Upper lobe of left lung (tissue), 6 donors: ENCODE measurements at regions not wholly inside any gene's neighbourhood (a gene's known extent, or its start where the extent isn't known, plus 50 kb on each side); places are given as distances from the start of the nearest gene placed in this dataset.
A peak's percentile ranks its signal among the peaks of the same experiment; 100 is the strongest.

Experiments used
- ATAC-seq, 2 donors: fragments of 200-7000 bp; cut with Tn5 transposase; one replicate each; pipeline ENCODE4 v1.9.1; 2022; ENCODE audit warnings: mild to moderate bottlenecking in 2 of 2, moderate library complexity in 2 of 2; ENCODE audit not compliant: low FRiP score in 2 of 2
- DNase-seq, 2 donors: peaks; one replicate each; pipeline ENCODE4 v3.0.0-alpha.2; 2019 to 2020
- H3K27ac ChIP-seq, 4 donors: fragments of 200-600 bp; sonication (generic); one replicate each; pipeline ENCODE4 v1.5.1; 2016 to 2019
- H3K27me3 ChIP-seq, 4 donors: fragments of 200-600 bp; sonication (generic); one replicate each; pipeline ENCODE4 v1.5.1; 2017 to 2019
- H3K36me3 ChIP-seq, 4 donors: fragments of 200-600 bp; sonication (generic); one replicate each; pipeline ENCODE4 v1.5.1; 2016 to 2019
- H3K4me1 ChIP-seq, 4 donors: fragments of 200-600 bp; sonication (generic); one replicate each; pipeline ENCODE4 v1.5.1; 2018 to 2019
- H3K4me3 ChIP-seq, 4 donors: fragments of 200-600 bp; sonication (generic); one replicate each; pipeline ENCODE4 v1.5.1; 2017 to 2019; ENCODE audit warnings: mild to moderate bottlenecking in 2 of 4, moderate library complexity in 1 of 4
- H3K9me3 ChIP-seq, 4 donors: fragments of 200-600 bp; sonication (generic); one replicate each; pipeline ENCODE4 v1.5.1; 2018 to 2019
- EP300 ChIP-seq, 4 donors: sonication (generic); formaldehyde crosslinking; IDR thresholded peaks; one replicate each; pipeline ENCODE4 v1.5.1; 2017; ENCODE audit warnings: antibody characterized with exemption in 4 of 4, control low read depth in 2 of 4
- POLR2A ChIP-seq, 4 donors: fragments of 450-650 bp; IDR thresholded peaks; one replicate each; pipeline ENCODE4 v1.5.1; 2016 to 2017; ENCODE audit warnings: antibody characterized with exemption in 4 of 4, mild to moderate bottlenecking in 2 of 4
- POLR2AphosphoS5 ChIP-seq, 2 donors: sonication (generic); formaldehyde crosslinking; IDR thresholded peaks; one replicate each; pipeline ENCODE4 v1.5.1; 2017; ENCODE audit warnings: antibody characterized with exemption in 2 of 2
- WGBS, 2 donors: methylation state at CpG; one replicate each; pipeline ENCODE4 v1.1.5; 2017 to 2018; 5-methylcytosine and 5-hydroxymethylcytosine counted together
- TF ChIP-seq, protein P1 (sequence below), 6 experiments: fragments of 450-650 bp in 4 of 6; fragments of 200-600 bp in 2 of 6; sonication (generic) in 2 of 6; IDR thresholded peaks; one replicate each; pipeline ENCODE4 v1.5.1; 2016 to 2019; ENCODE audit warnings: antibody characterized with exemption in 6 of 6
- donor health status: DM: no; HTN: no; CAD: no; lungs with moderate emphysema.
- donor health status: DM: no; HTN: yes; CAD: no; lungs with severe emphysema.

DNA sequence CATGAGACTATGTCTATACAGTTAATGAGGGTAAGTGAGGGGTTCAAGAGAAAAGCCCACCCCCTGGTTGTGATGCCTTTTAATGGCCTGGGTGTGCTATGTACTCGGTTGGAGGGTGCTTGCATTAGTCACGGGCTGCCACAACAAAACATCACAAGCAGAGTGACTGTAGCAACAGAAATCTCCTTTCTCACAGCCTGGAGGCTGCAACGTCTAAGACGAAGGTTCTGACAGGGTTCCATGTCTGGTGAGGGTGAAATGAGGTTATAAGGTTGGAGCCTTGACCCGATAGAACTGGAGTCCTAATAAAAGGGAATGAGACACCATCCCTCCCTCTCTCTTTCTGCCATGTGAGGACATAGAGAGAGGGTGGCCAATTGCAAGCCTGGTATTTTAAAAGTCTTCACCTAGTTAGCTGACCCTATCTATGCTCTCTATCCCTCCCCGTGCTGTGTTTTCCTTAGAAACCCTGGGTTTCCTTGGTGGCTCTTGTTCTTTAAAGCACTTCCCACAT lies 126.0 kb upstream of the GDF10 start:
- TF ChIP-seq POLR2A (IDR thresholded peaks at IDR 0.05), result no peak
- TF ChIP-seq, protein P1, sequence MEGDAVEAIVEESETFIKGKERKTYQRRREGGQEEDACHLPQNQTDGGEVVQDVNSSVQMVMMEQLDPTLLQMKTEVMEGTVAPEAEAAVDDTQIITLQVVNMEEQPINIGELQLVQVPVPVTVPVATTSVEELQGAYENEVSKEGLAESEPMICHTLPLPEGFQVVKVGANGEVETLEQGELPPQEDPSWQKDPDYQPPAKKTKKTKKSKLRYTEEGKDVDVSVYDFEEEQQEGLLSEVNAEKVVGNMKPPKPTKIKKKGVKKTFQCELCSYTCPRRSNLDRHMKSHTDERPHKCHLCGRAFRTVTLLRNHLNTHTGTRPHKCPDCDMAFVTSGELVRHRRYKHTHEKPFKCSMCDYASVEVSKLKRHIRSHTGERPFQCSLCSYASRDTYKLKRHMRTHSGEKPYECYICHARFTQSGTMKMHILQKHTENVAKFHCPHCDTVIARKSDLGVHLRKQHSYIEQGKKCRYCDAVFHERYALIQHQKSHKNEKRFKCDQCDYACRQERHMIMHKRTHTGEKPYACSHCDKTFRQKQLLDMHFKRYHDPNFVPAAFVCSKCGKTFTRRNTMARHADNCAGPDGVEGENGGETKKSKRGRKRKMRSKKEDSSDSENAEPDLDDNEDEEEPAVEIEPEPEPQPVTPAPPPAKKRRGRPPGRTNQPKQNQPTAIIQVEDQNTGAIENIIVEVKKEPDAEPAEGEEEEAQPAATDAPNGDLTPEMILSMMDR (IDR thresholded peaks at IDR 0.05), result no peak
- no peak for TF ChIP-seq EP300 (IDR thresholded peaks at IDR 0.05)
- no peak for TF ChIP-seq POLR2AphosphoS5 (IDR thresholded peaks at IDR 0.05)
- Histone ChIP-seq H3K4me3 (no peak overlapping the region), H3K27me3 (no peaks in the 10 kb centered on the region), H3K27ac (no peak overlapping the region), H3K9me3 (no peaks in the 10 kb centered on the region), H3K4me1 (no peaks in the 10 kb centered on the region), H3K36me3 (no peaks in the 10 kb centered on the region)
- DNase-seq (no peak), ATAC-seq (no peak)
- WGBS, 2 donors, result 60 to 79% methylated on average over 5 to 6 of the region's 6 CpGs

DNA sequence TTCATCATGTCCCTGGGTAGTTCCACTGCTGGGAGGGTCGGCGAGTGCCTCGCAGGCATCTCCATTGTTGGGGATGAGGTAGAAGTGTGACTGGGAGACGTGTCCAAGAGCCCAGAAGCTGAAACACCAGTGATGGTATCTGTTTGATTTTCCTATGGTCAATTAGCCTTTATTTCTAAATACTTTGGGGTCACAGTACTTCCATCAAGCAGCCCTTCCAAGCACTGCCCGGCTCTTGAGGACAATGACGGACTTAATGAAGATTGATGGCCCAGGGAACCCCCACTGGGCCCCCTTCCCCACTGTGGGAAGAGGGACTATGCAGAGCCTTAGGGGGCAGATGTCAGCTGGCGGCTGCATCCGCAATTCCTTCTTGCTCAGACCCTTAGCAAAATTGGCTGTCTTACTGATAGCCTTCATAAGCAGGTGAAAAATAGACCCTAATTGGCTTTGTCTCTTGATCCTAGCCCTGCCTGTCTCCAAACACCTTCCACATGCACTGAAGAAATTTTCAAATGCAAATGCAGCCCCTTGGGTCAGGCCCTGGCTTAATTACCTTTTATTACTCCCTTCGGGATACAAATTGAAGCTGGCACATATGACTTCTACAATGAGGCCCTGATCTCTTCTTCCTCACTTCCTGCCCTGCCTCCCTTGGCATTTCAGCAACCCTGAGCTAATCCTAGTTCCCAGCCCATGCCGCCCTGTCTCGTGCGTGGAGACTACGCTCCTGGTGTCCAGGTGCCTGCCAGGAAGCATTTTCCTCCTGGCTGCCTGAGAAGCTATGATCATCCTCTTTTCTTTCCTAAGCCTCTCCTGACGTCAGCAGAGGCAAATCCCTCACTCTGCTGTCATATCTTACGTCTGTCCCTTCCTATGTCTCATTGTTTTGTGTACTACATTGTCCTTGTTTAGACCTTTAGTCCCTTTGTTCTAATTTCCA lies 124.5 kb upstream of the GDF10 start:
- Histone ChIP-seq H3K27me3 (no peaks in the 10 kb centered on the region), H3K4me3 (no peak overlapping the region), H3K9me3 (no peaks in the 10 kb centered on the region), H3K4me1 (no peaks in the 10 kb centered on the region), H3K27ac (no peak overlapping the region), H3K36me3 (no peaks in the 10 kb centered on the region)
- WGBS, 2 donors, result 71 to 73% methylated on average over 11 to 15 of the region's 15 CpGs
- peak in 1 of 2 donors; percentile 12 for DNase-seq
- ATAC-seq, result no peak
- TF ChIP-seq POLR2AphosphoS5 (IDR thresholded peaks at IDR 0.05) (no peak), POLR2A (IDR thresholded peaks at IDR 0.05) (no peak), EP300 (IDR thresholded peaks at IDR 0.05) (no peak)
- TF ChIP-seq, protein P1 (IDR thresholded peaks at IDR 0.05), result no peak

DNA sequence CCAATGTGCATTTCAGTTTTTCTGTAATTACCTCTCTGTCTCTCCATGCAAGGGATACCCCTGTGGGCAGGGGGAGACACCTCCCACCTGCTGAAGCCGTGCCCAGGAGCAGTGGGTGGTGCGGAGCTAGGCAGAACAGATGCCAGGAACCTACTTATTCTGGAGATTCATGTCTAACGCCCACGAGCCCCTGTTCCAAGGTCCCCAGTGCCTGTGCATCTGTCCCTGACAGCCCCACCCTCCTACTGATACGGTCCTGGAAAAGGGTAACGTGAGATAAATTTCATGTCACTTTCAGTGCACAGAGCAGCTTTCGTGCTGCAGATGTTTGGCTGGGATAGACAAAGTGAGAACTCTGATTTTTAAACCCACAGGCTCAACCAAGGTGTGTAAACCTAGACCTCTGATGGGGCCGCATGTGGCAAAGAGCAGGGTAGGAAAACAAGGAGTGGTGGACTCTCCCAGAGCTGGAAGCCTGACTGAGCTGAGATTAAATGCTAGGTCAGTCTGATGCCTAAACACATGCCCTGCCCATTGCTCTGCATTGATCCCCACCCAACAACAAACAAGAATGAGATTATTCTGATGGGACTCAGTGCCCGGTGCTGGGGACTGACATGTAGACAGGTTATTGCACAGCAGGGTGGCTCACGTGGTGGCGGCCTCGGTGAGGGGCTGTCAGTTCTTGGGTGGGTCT lies 123.6 kb upstream of the GDF10 start:
- TF ChIP-seq EP300 (IDR thresholded peaks at IDR 0.05), result no peak
- TF ChIP-seq POLR2A (IDR thresholded peaks at IDR 0.05), result no peak
- TF ChIP-seq POLR2AphosphoS5 (IDR thresholded peaks at IDR 0.05), result no peak
- TF ChIP-seq, protein P1 (IDR thresholded peaks at IDR 0.05), result no peak
- no peak overlapping the region for H3K27ac ChIP-seq
- H3K4me1 ChIP-seq, result no peaks in the 10 kb centered on the region
- no peaks in the 10 kb centered on the region for H3K36me3 ChIP-seq
- ATAC-seq (peak in 1 of 2 donors; percentile 32), DNase-seq (peak in 1 of 2 donors; percentile 15)
- no peak overlapping the region for H3K4me3 ChIP-seq
- no peaks in the 10 kb centered on the region for H3K9me3 ChIP-seq
- no peaks in the 10 kb centered on the region for H3K27me3 ChIP-seq
- WGBS, 2 donors, result 79 to 85% methylated on average over 12 of the region's 12 CpGs

DNA sequence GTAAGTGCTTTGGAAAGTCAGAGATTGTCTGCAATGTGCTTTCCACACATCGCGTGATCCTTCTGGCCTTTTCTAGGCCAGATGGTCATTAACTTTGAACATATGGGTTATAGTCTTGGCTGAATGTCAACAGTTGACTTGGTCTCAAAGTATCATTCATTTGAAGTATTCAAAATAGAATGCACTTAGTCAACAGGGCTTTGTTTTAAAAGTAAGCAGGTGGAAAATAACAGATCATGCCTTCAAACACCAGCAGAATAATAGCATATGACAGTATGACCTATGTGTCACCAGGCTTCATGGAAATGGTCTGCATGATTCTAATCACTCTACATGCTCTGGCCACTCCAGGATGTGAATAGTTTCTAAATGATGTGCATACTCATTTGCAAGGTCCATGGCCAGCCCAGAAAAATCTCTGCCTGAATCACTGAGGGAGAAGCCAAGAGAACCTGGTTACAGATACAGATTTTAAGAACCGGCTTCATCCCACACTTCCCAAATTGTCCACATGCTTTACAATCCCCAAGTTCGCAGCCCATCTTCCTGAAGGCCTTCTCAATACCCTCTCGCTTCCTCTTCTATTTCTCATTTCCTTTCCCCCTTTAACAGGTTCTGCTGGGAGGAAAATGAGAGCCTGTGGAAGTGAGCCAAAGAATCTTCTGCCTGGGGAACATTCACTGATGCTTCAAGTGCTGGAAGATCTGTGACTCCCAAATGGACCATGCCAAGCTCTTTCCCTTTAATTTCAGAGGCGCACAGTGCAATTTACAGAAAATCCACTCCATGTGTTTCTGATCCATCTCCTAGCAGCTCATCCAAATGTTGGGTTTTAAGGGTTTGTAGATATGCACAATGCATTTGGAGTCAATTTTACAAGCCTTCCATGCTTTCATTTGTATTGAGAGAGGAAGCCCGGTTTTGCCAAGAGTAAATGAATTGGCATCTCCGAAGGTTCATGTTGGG lies 122.8 kb upstream of the GDF10 start:
- ATAC-seq, result peak in 1 of 2 donors; percentile 32
- no peak for DNase-seq
- H3K4me3 ChIP-seq, result no peak overlapping the region
- H3K9me3 ChIP-seq, result no peaks in the 10 kb centered on the region
- TF ChIP-seq POLR2A (IDR thresholded peaks at IDR 0.05), result no peak
- TF ChIP-seq POLR2AphosphoS5 (IDR thresholded peaks at IDR 0.05), result peak in 1 of 2 donors; percentile 22
- no peaks in the 10 kb centered on the region for H3K36me3 ChIP-seq
- peak overlapping the region in 1 of 4 donors; percentile 27 for H3K27ac ChIP-seq
- no peaks in the 10 kb centered on the region for H3K27me3 ChIP-seq
- 69 to 76% methylated on average over 8 of the region's 8 CpGs for WGBS, 2 donors
- no peaks in the 10 kb centered on the region for H3K4me1 ChIP-seq
